Subcutaneous abdominal adipose tissue (tissue), 5 donors: ENCODE measurements at regions not wholly inside any gene's neighbourhood (a gene's known extent, or its start where the extent isn't known, plus 50 kb on each side); places are given as distances from the start of the nearest gene placed in this dataset.
"Not testable (repeated sequence)": the region's sequence is repeated elsewhere in the genome, so short reads cannot be mapped to it uniquely, and the experiment has no call there.

Source experiments
- H3K27ac ChIP-seq: one replicate; pipeline ENCODE4 v1.7.0; 2013; ENCODE audit warnings: low read depth, mild to moderate bottlenecking, inconsistent platforms, low read length, moderate library complexity
- H3K27me3 ChIP-seq, 5 donors: one replicate each; pipeline ENCODE4 v1.7.0; 2013; ENCODE audit warnings: low read length in 5 of 5, inconsistent platforms in 1 of 5; ENCODE audit not compliant: control insufficient read depth in 5 of 5, insufficient read depth in 4 of 5
- H3K36me3 ChIP-seq, 5 donors: one replicate each; pipeline ENCODE4 v1.7.0; 2013; ENCODE audit warnings: low read length in 5 of 5; ENCODE audit not compliant: control insufficient read depth in 5 of 5, insufficient read depth in 5 of 5
- H3K4me1 ChIP-seq, 5 donors: one replicate each; pipeline ENCODE4 v1.7.0; 2013; ENCODE audit warnings: low read length in 5 of 5, mild to moderate bottlenecking in 3 of 5, moderate library complexity in 1 of 5; ENCODE audit not compliant: control insufficient read depth in 5 of 5, insufficient read depth in 5 of 5
- H3K4me3 ChIP-seq, 5 donors: one replicate each; pipeline ENCODE4 v1.7.0; 2013; ENCODE audit warnings: low read length in 5 of 5, low read depth in 1 of 5
- H3K9ac ChIP-seq, 5 donors: one replicate each; pipeline ENCODE4 v1.7.0; 2013; ENCODE audit warnings: low read length in 5 of 5, mild to moderate bottlenecking in 4 of 5, moderate library complexity in 3 of 5
- H3K9me3 ChIP-seq, 5 donors: one replicate each; pipeline ENCODE4 v1.7.0; 2013; ENCODE audit warnings: low read length in 5 of 5; ENCODE audit not compliant: control insufficient read depth in 5 of 5
- donor health status: healthy.
- donor health status: healthy.
- donor health status: healthy.
- donor health status: healthy.
- donor health status: healthy.

DNA sequence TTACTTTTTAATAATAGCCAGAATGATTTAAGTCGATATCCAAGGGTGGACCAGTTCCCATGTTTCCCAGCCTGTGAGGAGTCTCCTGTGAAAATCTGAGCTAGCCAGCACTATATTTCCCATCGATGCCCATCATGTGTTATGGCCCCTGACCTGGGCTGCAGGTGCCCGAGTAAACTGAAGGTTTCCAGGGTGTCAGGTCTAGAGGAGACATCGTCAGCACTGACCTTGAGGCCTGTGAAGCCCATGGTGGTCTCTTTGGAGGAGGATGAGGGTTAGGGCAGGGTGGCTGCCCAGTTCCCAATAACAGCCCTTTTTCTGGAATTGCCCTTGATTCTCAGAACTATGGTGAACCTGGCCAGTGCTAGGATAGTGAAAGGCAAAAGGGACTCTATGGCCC lies 63.0 kb upstream of the TOP1 start:
- Histone ChIP-seq H3K4me1 (peaks cover 2 to 18% (median 8%) of the 10 kb centered on the region in 5 donors), H3K9me3 (no peaks in the 10 kb centered on the region), H3K9ac (no peak overlapping the region), H3K27me3 (peaks cover 0 to 3% (median 0%) of the 10 kb centered on the region in 5 donors), H3K36me3 (no peaks in the 10 kb centered on the region), H3K27ac (no peak overlapping the region), H3K4me3 (no peak overlapping the region)

DNA sequence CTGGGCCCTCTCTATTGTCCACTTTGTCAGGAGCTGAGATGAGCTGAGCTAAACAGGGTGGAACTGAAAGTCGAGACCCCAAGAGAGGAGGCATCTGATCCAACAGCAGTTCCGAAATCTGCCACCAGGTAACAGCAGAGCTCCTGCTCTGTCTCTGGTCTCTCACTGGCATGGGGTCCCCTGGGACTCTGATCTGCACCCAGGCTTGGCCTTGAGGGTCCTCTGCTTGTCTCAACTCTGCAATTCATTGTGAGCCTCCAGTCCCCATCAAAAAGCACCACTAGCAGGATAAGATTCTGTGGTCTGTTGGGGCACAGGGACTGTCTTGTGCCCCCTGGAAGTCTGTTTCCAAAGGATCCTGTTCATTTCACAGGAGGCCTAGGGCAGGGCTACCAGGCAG lies 62.5 kb upstream of the TOP1 start:
- no peak overlapping the region for H3K9ac ChIP-seq
- H3K27me3 ChIP-seq, result peaks cover 0 to 3% (median 0%) of the 10 kb centered on the region in 5 donors
- H3K27ac ChIP-seq, result no peak overlapping the region
- H3K4me3 ChIP-seq, result no peak overlapping the region
- H3K36me3 ChIP-seq, result no peaks in the 10 kb centered on the region
- no peaks in the 10 kb centered on the region for H3K9me3 ChIP-seq
- H3K4me1 ChIP-seq, result peaks cover 2 to 15% (median 8%) of the 10 kb centered on the region in 5 donors

GRCh38 chr20:40966516-40967185 lies 62.0 kb upstream of the TOP1 start:
- Histone ChIP-seq H3K27me3 (peaks cover 0 to 3% (median 0%) of the 10 kb centered on the region in 5 donors), H3K4me1 (peaks cover 2 to 12% (median 8%) of the 10 kb centered on the region in 5 donors), H3K4me3 (no peak overlapping the region), H3K9me3 (no peaks in the 10 kb centered on the region), H3K27ac (no peak overlapping the region), H3K9ac (no peak overlapping the region), H3K36me3 (no peaks in the 10 kb centered on the region)

GRCh38 chr20:40967700-40968099 lies 60.9 kb upstream of the TOP1 start:
- peaks cover 2 to 10% (median 8%) of the 10 kb centered on the region in 5 donors for H3K4me1 ChIP-seq
- H3K27me3 ChIP-seq, result no peaks in the 10 kb centered on the region
- no peak overlapping the region for H3K27ac ChIP-seq
- H3K36me3 ChIP-seq, result no peaks in the 10 kb centered on the region
- H3K4me3 ChIP-seq, result no peak overlapping the region
- H3K9me3 ChIP-seq, result no peaks in the 10 kb centered on the region
- no peak overlapping the region for H3K9ac ChIP-seq

DNA sequence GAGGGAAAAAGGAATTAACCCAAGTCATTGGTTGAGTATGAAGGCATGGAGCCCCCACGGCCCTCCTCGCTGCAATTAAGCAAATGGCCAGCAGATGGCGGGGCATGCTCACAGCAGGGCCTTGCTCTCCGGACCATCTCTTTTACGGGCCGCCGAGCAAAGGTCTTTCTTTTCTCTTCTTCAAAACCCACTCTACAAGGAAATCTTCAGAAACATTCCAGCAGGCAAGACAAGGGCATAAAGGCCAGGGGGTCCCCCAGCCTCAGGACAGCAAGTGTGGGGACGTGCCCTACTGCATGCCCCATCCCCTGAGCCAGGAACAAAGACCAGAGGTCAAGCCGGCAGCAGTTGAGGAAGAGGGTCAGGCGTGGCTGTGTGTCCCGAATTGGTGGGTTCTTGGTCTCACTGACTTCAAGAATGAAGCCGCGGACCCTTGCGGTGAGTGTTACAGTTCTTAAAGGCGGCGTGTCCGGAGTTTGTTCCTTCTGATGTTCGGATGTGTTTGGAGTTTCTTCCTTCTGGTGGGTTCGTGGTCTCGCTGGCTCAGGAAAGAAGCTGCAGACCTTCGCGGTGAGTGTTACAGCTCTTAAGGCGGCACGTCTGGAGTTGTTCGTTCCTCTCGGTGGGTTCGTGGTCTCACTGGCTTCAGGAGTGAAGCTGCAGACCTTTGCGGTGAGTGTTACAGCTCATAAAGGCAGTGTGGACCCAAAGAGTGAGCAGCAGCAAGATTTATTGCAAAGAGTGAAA lies 59.6 kb upstream of the TOP1 start:
- not testable (repeated sequence) for H3K4me1 ChIP-seq, H3K27ac ChIP-seq

GRCh38 chr20:40970218-40970617 lies 58.4 kb upstream of the TOP1 start:
- H3K9me3 ChIP-seq, result no peaks in the 10 kb centered on the region
- no peaks in the 10 kb centered on the region for H3K36me3 ChIP-seq
- H3K27ac ChIP-seq, result no peak overlapping the region
- H3K9ac ChIP-seq, result no peak overlapping the region
- no peaks in the 10 kb centered on the region for H3K27me3 ChIP-seq
- H3K4me1 ChIP-seq, result peaks cover 2 to 8% (median 6%) of the 10 kb centered on the region in 5 donors
- H3K4me3 ChIP-seq, result no peak overlapping the region

More for the DNA sequence above, 59.6 kb upstream of the TOP1 start:
- not testable (repeated sequence) for H3K27me3 ChIP-seq, H3K36me3 ChIP-seq, H3K9me3 ChIP-seq
- peak overlapping the region; percentile 51 to 73 (median 66) for H3K4me3 ChIP-seq
- peak overlapping the region in 2 of 5 donors; percentile 46 to 72 for H3K9ac ChIP-seq

- H3K27me3 ChIP-seq, result no peaks in the 10 kb centered on the region
- H3K36me3 ChIP-seq, result no peaks in the 10 kb centered on the region
- no peak overlapping the region for H3K27ac ChIP-seq
- H3K4me3 ChIP-seq, result no peak overlapping the region
- H3K9ac ChIP-seq, result no peak overlapping the region
- peaks cover 0 to 19% (median 12%) of the 10 kb centered on the region in 5 donors for H3K9me3 ChIP-seq
- H3K4me1 ChIP-seq, result peaks cover 0 to 7% (median 3%) of the 10 kb centered on the region in 5 donors
These were observed 51.4 kb upstream of the TOP1 start for GRCh38 chr20:40977218-40977617.

DNA sequence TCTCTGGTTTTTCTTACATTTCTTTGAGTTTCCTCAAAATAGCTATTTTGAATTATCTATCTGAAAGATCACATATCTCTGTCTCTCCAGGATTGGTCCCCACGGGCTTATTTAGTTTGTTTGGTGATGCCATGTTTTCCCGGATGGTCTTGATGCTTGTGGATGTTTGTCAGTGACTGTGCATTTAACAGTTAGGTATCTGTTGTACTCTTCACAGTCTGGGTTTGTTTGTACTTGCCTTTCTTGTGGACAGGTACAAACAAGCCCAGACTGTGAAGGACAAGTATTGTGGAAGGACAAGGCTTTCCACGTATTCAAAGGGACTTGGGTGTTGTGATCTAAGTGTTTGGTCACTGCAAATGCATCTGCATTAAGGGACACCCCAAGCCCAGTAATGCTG lies 49.9 kb upstream of the TOP1 start:
- no peak overlapping the region for H3K27ac ChIP-seq

More for the DNA sequence above, 49.9 kb upstream of the TOP1 start:
- no peak overlapping the region for H3K9ac ChIP-seq
- peaks cover 0 to 7% (median 3%) of the 10 kb centered on the region in 5 donors for H3K4me1 ChIP-seq
- no peak overlapping the region for H3K4me3 ChIP-seq
- H3K9me3 ChIP-seq, result peaks cover 0 to 19% (median 12%) of the 10 kb centered on the region in 5 donors
- H3K36me3 ChIP-seq, result no peaks in the 10 kb centered on the region
- no peaks in the 10 kb centered on the region for H3K27me3 ChIP-seq
